ENCODE measurements at regions not wholly inside any gene's neighbourhood (a gene's known extent, or its start where the extent isn't known, plus 50 kb on each side); places are given as distances from the start of the nearest gene placed in this dataset.
"Not testable (repeated sequence)": the region's sequence is repeated elsewhere in the genome, so short reads cannot be mapped to it uniquely, and the experiment has no call there.

DNA sequence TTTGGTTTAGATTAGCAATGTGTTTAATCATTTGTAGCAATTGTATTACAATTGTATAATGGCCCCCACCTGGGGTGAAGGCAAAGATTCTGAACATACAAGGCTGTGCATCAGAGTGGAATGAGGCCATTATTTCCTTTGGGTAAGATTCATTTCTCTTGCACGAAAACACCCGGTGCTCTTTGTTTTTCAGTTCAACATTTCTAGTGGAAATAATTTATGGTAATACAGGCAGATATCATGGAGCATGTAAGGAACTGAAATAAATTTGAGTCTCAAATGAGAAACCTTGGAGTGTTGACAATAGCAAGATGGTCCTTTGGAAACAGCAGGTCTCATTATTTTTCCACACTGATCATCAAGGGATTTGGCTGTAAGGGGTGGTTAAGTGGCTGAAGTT is 475.9 kb downstream of the GABRG2 start:
- no peak for DNase-seq (ENCODE audit: low spot score)
- H3K4me3 Mint-ChIP-seq: no peak overlapping the region
- no peaks in the 10 kb centered on the region for H3K4me1 Mint-ChIP-seq (ENCODE audit: low read depth)
- peaks cover 6% of the 10 kb centered on the region for H3K9me3 Mint-ChIP-seq
- H3K36me3 Mint-ChIP-seq (ENCODE audit: low read depth): no peaks in the 10 kb centered on the region
- no peak overlapping the region for H3K27ac Mint-ChIP-seq
- H3K27me3 Mint-ChIP-seq (ENCODE audit: low read depth): no peaks in the 10 kb centered on the region

DNA sequence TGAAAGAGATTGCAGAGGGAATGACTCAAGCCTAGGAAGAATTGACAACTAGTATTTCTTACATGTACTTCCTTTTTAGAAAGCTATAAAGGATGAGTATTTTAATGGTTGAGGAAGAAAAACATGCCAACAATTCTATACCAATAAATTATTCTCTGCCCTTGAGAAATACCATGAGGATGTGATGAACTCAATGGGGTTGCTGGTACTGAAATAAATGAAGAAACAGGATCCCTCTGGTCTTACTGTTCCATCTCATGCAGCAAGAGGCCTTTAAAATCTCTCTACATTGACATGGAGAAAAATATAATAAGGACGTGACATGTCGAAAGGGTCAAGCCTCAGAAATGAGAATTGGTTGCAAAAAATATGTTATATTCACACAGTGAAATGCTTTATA is 477.3 kb downstream of the GABRG2 start:
- no peak overlapping the region for H3K27ac Mint-ChIP-seq
- no peaks in the 10 kb centered on the region for H3K4me1 Mint-ChIP-seq (ENCODE audit: low read depth)
- no peaks in the 10 kb centered on the region for H3K27me3 Mint-ChIP-seq (ENCODE audit: low read depth)
- no peak overlapping the region for H3K4me3 Mint-ChIP-seq
- no peak for DNase-seq (ENCODE audit: low spot score)
- H3K36me3 Mint-ChIP-seq (ENCODE audit: low read depth): no peaks in the 10 kb centered on the region
- H3K9me3 Mint-ChIP-seq: peaks cover 15% of the 10 kb centered on the region

GRCh38 chr5:162550236-162550635 is 482.7 kb downstream of the GABRG2 start:
- Mint-ChIP-seq H3K27ac (no peak overlapping the region), H3K4me3 (no peak overlapping the region), H3K9me3 (peaks cover 20% of the 10 kb centered on the region), H3K4me1 (ENCODE audit: low read depth) (no peaks in the 10 kb centered on the region), H3K27me3 (ENCODE audit: low read depth) (no peaks in the 10 kb centered on the region), H3K36me3 (ENCODE audit: low read depth) (no peaks in the 10 kb centered on the region)
- DNase-seq (ENCODE audit: low spot score): no peak

- Mint-ChIP-seq H3K27me3 (ENCODE audit: low read depth) (no peaks in the 10 kb centered on the region), H3K4me3 (no peak overlapping the region), H3K9me3 (peaks cover 11% of the 10 kb centered on the region), H3K27ac (no peak overlapping the region), H3K4me1 (ENCODE audit: low read depth) (no peaks in the 10 kb centered on the region), H3K36me3 (ENCODE audit: low read depth) (no peaks in the 10 kb centered on the region)
- no peak for DNase-seq (ENCODE audit: low spot score)
Observed at GRCh38 chr5:162558120-162558519, 490.5 kb downstream of the GABRG2 start.

GRCh38 chr5:162567644-162568043 is 500.1 kb downstream of the GABRG2 start:
- Mint-ChIP-seq H3K36me3 (ENCODE audit: low read depth) (no peaks in the 10 kb centered on the region), H3K27me3 (ENCODE audit: low read depth) (no peaks in the 10 kb centered on the region), H3K9me3 (peaks cover 4% of the 10 kb centered on the region), H3K4me3 (no peak overlapping the region), H3K27ac (no peak overlapping the region), H3K4me1 (ENCODE audit: low read depth) (no peaks in the 10 kb centered on the region)
- DNase-seq (ENCODE audit: low spot score): no peak

DNA sequence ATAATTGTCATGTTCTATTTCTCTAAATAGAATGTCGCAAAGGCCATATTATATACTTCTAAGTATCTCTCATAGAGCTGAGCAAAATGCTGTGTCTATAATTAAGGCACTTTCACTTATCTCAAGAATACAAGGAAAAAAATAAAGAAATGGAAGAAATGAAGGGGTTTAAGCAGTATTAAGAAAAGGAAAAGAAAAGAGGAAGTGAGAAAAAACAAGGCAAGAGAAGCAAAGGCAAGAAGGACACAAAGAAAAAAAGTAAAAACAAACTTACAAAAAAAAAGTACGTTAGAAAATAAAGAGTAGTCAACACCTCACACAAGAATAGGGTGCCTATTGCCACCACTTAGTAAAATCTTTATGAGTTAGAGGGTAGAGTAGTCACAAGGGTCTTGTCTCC is 506.2 kb downstream of the GABRG2 start:
- Mint-ChIP-seq H3K27ac (no peak overlapping the region), H3K36me3 (ENCODE audit: low read depth) (no peaks in the 10 kb centered on the region), H3K27me3 (ENCODE audit: low read depth) (no peaks in the 10 kb centered on the region), H3K4me1 (ENCODE audit: low read depth) (no peaks in the 10 kb centered on the region), H3K9me3 (peaks cover 5% of the 10 kb centered on the region), H3K4me3 (no peak overlapping the region)
- no peak for DNase-seq (ENCODE audit: low spot score)

GRCh38 chr5:162591724-162592123 is 524.2 kb downstream of the GABRG2 start:
- Mint-ChIP-seq H3K4me3 (no peak overlapping the region), H3K27ac (no peak overlapping the region), H3K27me3 (ENCODE audit: low read depth) (no peaks in the 10 kb centered on the region), H3K36me3 (ENCODE audit: low read depth) (no peaks in the 10 kb centered on the region), H3K9me3 (peaks cover 15% of the 10 kb centered on the region), H3K4me1 (ENCODE audit: low read depth) (no peaks in the 10 kb centered on the region)
- DNase-seq (ENCODE audit: low spot score): no peak

DNA sequence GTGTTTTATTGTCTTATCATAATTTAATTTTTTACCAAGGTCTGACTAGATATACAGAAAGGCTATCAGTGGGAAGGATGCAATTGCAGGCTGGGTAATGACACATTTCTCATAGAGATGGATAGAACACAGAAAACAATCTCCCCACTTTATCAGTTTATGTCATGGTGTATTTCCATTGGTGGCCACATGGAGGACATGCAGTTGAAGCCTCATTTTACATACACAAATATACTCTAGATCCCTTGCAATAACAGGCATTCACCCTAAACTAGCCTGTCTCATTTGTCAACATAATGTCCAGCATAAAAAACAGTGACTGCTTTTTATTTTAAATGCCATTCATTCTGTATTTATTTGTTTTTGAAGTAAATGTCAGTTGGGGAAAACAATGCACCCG is 526.3 kb downstream of the GABRG2 start:
- H3K4me3 Mint-ChIP-seq: no peak overlapping the region
- no peak for DNase-seq (ENCODE audit: low spot score)
- H3K27ac Mint-ChIP-seq: no peak overlapping the region
- no peaks in the 10 kb centered on the region for H3K27me3 Mint-ChIP-seq (ENCODE audit: low read depth)
- H3K9me3 Mint-ChIP-seq: peaks cover 21% of the 10 kb centered on the region
- H3K4me1 Mint-ChIP-seq (ENCODE audit: low read depth): no peaks in the 10 kb centered on the region
- H3K36me3 Mint-ChIP-seq (ENCODE audit: low read depth): no peaks in the 10 kb centered on the region

GRCh38 chr5:162603443-162604070 is 536.0 kb downstream of the GABRG2 start:
- no peaks in the 10 kb centered on the region for H3K4me1 Mint-ChIP-seq (ENCODE audit: low read depth)
- H3K27ac Mint-ChIP-seq: no peak overlapping the region
- no peak overlapping the region for H3K4me3 Mint-ChIP-seq
- H3K27me3 Mint-ChIP-seq (ENCODE audit: low read depth): no peaks in the 10 kb centered on the region
- peaks cover 12% of the 10 kb centered on the region for H3K9me3 Mint-ChIP-seq
- H3K36me3 Mint-ChIP-seq (ENCODE audit: low read depth): no peaks in the 10 kb centered on the region
- DNase-seq (ENCODE audit: low spot score): no peak

GRCh38 chr5:162607879-162608278 is 540.3 kb downstream of the GABRG2 start:
- H3K27ac Mint-ChIP-seq: no peak overlapping the region
- no peaks in the 10 kb centered on the region for H3K4me1 Mint-ChIP-seq (ENCODE audit: low read depth)
- no peak for DNase-seq (ENCODE audit: low spot score)
- no peaks in the 10 kb centered on the region for H3K27me3 Mint-ChIP-seq (ENCODE audit: low read depth)
- peaks cover 18% of the 10 kb centered on the region for H3K9me3 Mint-ChIP-seq
- no peaks in the 10 kb centered on the region for H3K36me3 Mint-ChIP-seq (ENCODE audit: low read depth)
- no peak overlapping the region for H3K4me3 Mint-ChIP-seq

DNA sequence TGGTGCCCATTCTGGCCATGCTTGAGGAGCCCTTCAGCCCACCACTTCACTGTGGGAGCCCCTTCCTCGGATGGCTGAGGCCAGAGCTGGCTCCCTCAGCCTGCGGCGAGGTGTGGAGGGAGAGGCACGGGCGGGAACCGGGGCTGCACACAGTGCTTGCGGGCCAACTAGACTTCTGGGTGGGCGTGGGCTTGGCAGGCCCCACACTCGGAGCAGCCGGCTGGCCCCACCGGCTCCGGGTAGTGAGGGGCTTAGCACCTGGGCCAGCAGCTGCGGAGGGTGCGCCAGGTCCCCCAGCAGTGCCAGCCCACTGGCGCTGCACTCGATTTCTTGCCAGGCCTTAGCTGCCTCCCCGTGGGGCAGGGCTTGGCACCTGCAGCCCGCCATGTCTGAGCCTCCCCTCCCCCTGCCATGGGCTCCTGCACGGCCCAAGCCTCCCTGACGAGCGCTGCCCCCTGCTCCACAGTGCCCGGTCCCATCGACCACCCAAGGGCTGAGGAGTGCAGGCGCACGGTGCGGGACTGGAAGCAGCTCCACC is 554.2 kb downstream of the GABRG2 start:
- H3K9me3 Mint-ChIP-seq: peaks cover 21% of the 10 kb centered on the region
- not testable (repeated sequence) for H3K4me3 Mint-ChIP-seq; H3K27ac Mint-ChIP-seq; H3K4me1 Mint-ChIP-seq (ENCODE audit: low read depth); H3K27me3 Mint-ChIP-seq (ENCODE audit: low read depth); DNase-seq (ENCODE audit: low spot score); H3K36me3 Mint-ChIP-seq (ENCODE audit: low read depth)

- Mint-ChIP-seq H3K27me3 (ENCODE audit: low read depth) (no peaks in the 10 kb centered on the region), H3K27ac (no peak overlapping the region), H3K4me3 (no peak overlapping the region), H3K4me1 (ENCODE audit: low read depth) (no peaks in the 10 kb centered on the region), H3K9me3 (peaks cover 32% of the 10 kb centered on the region), H3K36me3 (ENCODE audit: low read depth) (no peaks in the 10 kb centered on the region)
- no peak for DNase-seq (ENCODE audit: low spot score)
Observed at GRCh38 chr5:162624110-162624509, 556.5 kb downstream of the GABRG2 start.

DNA sequence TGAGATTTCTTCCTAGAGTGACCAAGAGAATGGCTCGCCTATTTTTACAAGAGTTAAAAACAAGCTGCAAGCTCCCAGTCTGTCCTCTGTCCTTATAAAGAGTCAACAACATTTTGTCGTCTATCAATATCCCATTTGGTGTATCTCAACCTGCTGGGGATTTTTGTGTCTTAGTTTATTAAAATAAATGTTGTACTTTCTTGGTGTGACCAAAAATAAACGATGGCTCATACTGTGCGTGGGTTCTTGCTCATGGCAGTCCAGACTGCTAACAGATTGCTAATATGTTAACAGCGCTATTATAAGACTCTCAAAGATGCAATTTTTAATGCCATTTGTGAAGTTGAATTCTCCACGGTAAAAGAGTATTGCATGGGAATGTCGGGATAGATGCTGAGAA is 569.9 kb downstream of the GABRG2 start:
- Mint-ChIP-seq H3K4me1 (ENCODE audit: low read depth) (no peaks in the 10 kb centered on the region), H3K4me3 (no peak overlapping the region), H3K27ac (no peak overlapping the region), H3K9me3 (peaks cover 32% of the 10 kb centered on the region), H3K36me3 (ENCODE audit: low read depth) (no peaks in the 10 kb centered on the region), H3K27me3 (ENCODE audit: low read depth) (no peaks in the 10 kb centered on the region)
- no peak for DNase-seq (ENCODE audit: low spot score)

- DNase-seq (ENCODE audit: low spot score): no peak
- Mint-ChIP-seq H3K4me3 (no peak overlapping the region), H3K9me3 (peaks cover 23% of the 10 kb centered on the region), H3K27ac (no peak overlapping the region), H3K27me3 (ENCODE audit: low read depth) (no peaks in the 10 kb centered on the region), H3K36me3 (ENCODE audit: low read depth) (no peaks in the 10 kb centered on the region), H3K4me1 (ENCODE audit: low read depth) (no peaks in the 10 kb centered on the region)
Observed at GRCh38 chr5:162638849-162639248, 571.3 kb downstream of the GABRG2 start.

DNA sequence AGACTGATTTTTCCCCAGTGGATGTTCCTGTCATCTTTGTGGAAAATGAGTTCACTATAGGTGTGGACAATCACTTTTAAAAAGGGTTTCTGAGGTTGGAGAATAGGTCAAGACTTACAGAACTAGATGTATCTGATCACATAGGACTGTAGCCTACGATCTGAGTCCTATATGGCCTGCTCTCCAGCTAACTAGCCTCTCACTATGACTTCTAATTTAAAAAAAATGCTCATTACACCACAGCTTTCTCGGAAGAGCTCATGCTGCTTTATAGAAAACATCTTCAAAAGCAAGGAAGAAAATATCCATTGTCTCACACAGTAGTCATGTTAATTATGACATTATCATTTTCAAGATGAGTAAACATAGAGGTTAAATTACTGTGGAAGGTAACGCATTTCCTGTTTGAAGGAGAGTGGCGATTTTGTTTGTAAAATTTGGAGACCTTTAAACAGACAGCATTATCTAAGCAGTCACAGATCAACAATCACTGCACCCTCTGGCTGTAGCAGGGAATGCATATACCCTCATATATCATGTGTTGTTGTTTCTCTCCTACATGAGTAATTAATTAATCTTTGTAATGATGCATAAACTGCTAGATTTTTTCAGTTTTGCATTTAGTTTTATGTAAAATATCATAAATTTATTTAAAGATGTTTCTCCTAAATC is 573.7 kb downstream of the GABRG2 start:
- Mint-ChIP-seq H3K27ac (no peak overlapping the region), H3K4me3 (no peak overlapping the region), H3K36me3 (ENCODE audit: low read depth) (no peaks in the 10 kb centered on the region), H3K9me3 (peaks cover 16% of the 10 kb centered on the region), H3K4me1 (ENCODE audit: low read depth) (no peaks in the 10 kb centered on the region), H3K27me3 (ENCODE audit: low read depth) (no peaks in the 10 kb centered on the region)
- no peak for DNase-seq (ENCODE audit: low spot score)

All from T-helper 2 cell treated with Interferon-gamma antibody and Interleukin-4, amounts not matched to agents 5 μg/mL and 100 μg/mL, for 36 hours (primary cell).